HEK293 (cell line): ENCODE measurements at regions not wholly inside any gene's neighbourhood (a gene's known extent, or its start where the extent isn't known, plus 50 kb on each side); places are given as distances from the start of the nearest gene placed in this dataset.

Source experiments
- CTCF ChIA-PET: fragments of 350-600 bp; formaldehyde crosslinking; extraction: SDS; loops from one replicate; lab custom pipeline; 2021; ENCODE audit warnings: antibody characterized with exemption; lab: Yijun Ruan, JAX
- POLR2A ChIA-PET: fragments of 300-600 bp; formaldehyde crosslinking; extraction: SDS; loops from one replicate; lab custom pipeline; 2020; ENCODE audit warnings: antibody characterized with exemption, inconsistent platforms; lab: Yijun Ruan, JAX
- H3K27ac ChIP-seq: fragments of 200-500 bp; sonication (Bioruptor generic); 2 replicates; pipeline ENCODE4 v1.5.1; 2014; ENCODE audit warnings: low read depth, low read length, control low read depth, inconsistent platforms; ENCODE audit errors: extremely low read depth
- H3K36me3 ChIP-seq, 2 experiments: fragments of 200-500 bp in 1 of 2; sonication (Bioruptor generic) in 1 of 2; 1 replicate in 1 of 2; 2 replicates in 1 of 2; pipeline ENCODE4 v1.5.1; 2014 to 2017; ENCODE audit warnings: inconsistent platforms in 2 of 2, low read length in 2 of 2; ENCODE audit not compliant: control insufficient read depth in 2 of 2, insufficient read depth in 1 of 2
- H3K4me1 ChIP-seq: fragments of 200-500 bp; sonication (Bioruptor generic); 2 replicates; pipeline ENCODE4 v1.5.1; 2014; ENCODE audit warnings: mild to moderate bottlenecking, low read length, inconsistent platforms; ENCODE audit not compliant: control insufficient read depth, insufficient read depth
- H3K4me3 ChIP-seq: 2 replicates; pipeline ENCODE4 v1.5.1; 2011; ENCODE audit warnings: low read depth, mild to moderate bottlenecking, control low read depth, low read length, moderate library complexity
- H3K9me3 ChIP-seq: fragments of 200-500 bp; sonication (Bioruptor generic); 2 replicates; pipeline ENCODE4 v1.5.1; 2014; ENCODE audit warnings: low read depth, low read length, inconsistent platforms; ENCODE audit not compliant: control insufficient read depth, insufficient read depth
- AEBP2 ChIP-seq: fragments of 450-650 bp; formaldehyde crosslinking; IDR thresholded peaks from 2 replicates; pipeline ENCODE4 v1.5.1; 2016; ENCODE audit warnings: missing biosample characterization, missing genetic modification characterization, borderline replicate concordance
- BCL6B ChIP-seq: fragments of 450-650 bp; formaldehyde crosslinking; IDR thresholded peaks from 2 replicates; pipeline ENCODE4 v1.5.1; 2017; ENCODE audit warnings: missing biosample characterization, missing genetic modification characterization
- GLIS2 ChIP-seq: fragments of 450-650 bp; formaldehyde crosslinking; IDR thresholded peaks from 2 replicates; pipeline ENCODE4 v1.5.1; 2016; ENCODE audit warnings: missing biosample characterization, missing genetic modification characterization
- KLF16 ChIP-seq: fragments of 450-650 bp; formaldehyde crosslinking; IDR thresholded peaks from 2 replicates; pipeline ENCODE4 v1.5.1; 2017; ENCODE audit warnings: missing biosample characterization, missing genetic modification characterization
- KLF9 ChIP-seq: fragments of 450-650 bp; formaldehyde crosslinking; IDR thresholded peaks from 2 replicates; pipeline ENCODE4 v1.5.1; 2016; ENCODE audit warnings: missing biosample characterization, missing genetic modification characterization, low read depth
- REPIN1 ChIP-seq: fragments of 450-650 bp; formaldehyde crosslinking; IDR thresholded peaks from 2 replicates; pipeline ENCODE4 v1.5.1; 2017; ENCODE audit warnings: missing biosample characterization, missing genetic modification characterization, low read depth
- ZBTB20 ChIP-seq: fragments of 450-650 bp; formaldehyde crosslinking; IDR thresholded peaks from 2 replicates; pipeline ENCODE4 v1.5.1; 2016; ENCODE audit warnings: missing biosample characterization, missing genetic modification characterization
- ZNF121 ChIP-seq: fragments of 450-650 bp; formaldehyde crosslinking; IDR thresholded peaks from 2 replicates; pipeline ENCODE4 v1.5.1; 2016; ENCODE audit warnings: missing biosample characterization, missing genetic modification characterization
- ZNF16 ChIP-seq: fragments of 450-650 bp; formaldehyde crosslinking; IDR thresholded peaks from 2 replicates; pipeline ENCODE4 v1.5.1; 2016; ENCODE audit warnings: low read depth, missing biosample characterization, missing genetic modification characterization
- ZNF174 ChIP-seq: fragments of 450-650 bp; formaldehyde crosslinking; IDR thresholded peaks from 2 replicates; pipeline ENCODE4 v1.5.0; 2017; ENCODE audit warnings: missing biosample characterization, mild to moderate bottlenecking, missing genetic modification characterization
- ZNF18 ChIP-seq: fragments of 450-650 bp; formaldehyde crosslinking; IDR thresholded peaks from 2 replicates; pipeline ENCODE4 v1.5.1; 2016; ENCODE audit warnings: missing biosample characterization, missing genetic modification characterization
- ZNF274 ChIP-seq, 2 experiments: fragments of 200-500 bp in 1 of 2; fragments of 450-650 bp in 1 of 2; sonication (Bioruptor generic) in 1 of 2; formaldehyde crosslinking in 1 of 2; IDR thresholded peaks; 2 replicates each; pipeline versions ENCODE4 v1.5.1 to v1.6.1; 2014 to 2016; ENCODE audit warnings: borderline replicate concordance in 1 of 2, inconsistent platforms in 1 of 2, low read length in 1 of 2, missing biosample characterization in 1 of 2, missing genetic modification characterization in 1 of 2
- ZNF501 ChIP-seq: fragments of 450-650 bp; formaldehyde crosslinking; IDR thresholded peaks from 2 replicates; pipeline ENCODE4 v1.5.1; 2016; ENCODE audit warnings: missing biosample characterization, missing genetic modification characterization
- ZNF548 ChIP-seq: fragments of 450-650 bp; formaldehyde crosslinking; IDR thresholded peaks from 2 replicates; pipeline ENCODE4 v1.5.1; 2016; ENCODE audit warnings: missing biosample characterization, missing genetic modification characterization
- TF ChIP-seq, protein P1 (sequence below): sonication (generic); formaldehyde crosslinking; IDR thresholded peaks from 2 replicates; pipeline ENCODE4 v1.8.1; 2022; ENCODE audit warnings: mild to moderate bottlenecking, moderate library complexity, missing genetic modification reagents
- TF ChIP-seq, protein P2 (sequence below): fragments of 450-650 bp; formaldehyde crosslinking; conservative IDR thresholded peaks from 2 replicates; pipeline ENCODE4 v1.5.1; 2016; ENCODE audit warnings: low read depth, missing biosample characterization, missing genetic modification characterization
- TF ChIP-seq, protein P3 (sequence below): fragments of 450-650 bp; formaldehyde crosslinking; IDR thresholded peaks from 2 replicates; pipeline ENCODE4 v1.5.1; 2016; ENCODE audit warnings: missing biosample characterization, missing genetic modification characterization, borderline replicate concordance

- CTCF ChIA-PET = interaction anchor here (0.7 kb wide), 1 partner anchor 68 kb away, joined by 3 read pairs; no protein-coding TSS in a partner anchor
- H3K4me1 ChIP-seq = no peaks in the 10 kb centered on the region
- H3K27ac ChIP-seq = no peak overlapping the region
- H3K4me3 ChIP-seq = no peak overlapping the region
- H3K9me3 ChIP-seq = no peaks in the 10 kb centered on the region
- POLR2A ChIA-PET = no interaction called here
- H3K36me3 ChIP-seq = no peaks in the 10 kb centered on the region
- TF ChIP-seq, protein P1, sequence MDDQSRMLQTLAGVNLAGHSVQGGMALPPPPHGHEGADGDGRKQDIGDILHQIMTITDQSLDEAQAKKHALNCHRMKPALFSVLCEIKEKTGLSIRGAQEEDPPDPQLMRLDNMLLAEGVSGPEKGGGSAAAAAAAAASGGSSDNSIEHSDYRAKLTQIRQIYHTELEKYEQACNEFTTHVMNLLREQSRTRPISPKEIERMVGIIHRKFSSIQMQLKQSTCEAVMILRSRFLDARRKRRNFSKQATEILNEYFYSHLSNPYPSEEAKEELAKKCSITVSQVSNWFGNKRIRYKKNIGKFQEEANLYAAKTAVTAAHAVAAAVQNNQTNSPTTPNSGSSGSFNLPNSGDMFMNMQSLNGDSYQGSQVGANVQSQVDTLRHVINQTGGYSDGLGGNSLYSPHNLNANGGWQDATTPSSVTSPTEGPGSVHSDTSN (CRISPR knock-in tag) = no peak
- TF ChIP-seq ZNF501 (tag by site-specific recombination) = no peak
- no peak for TF ChIP-seq ZNF174 (tag by site-specific recombination)
- no peak for TF ChIP-seq ZNF16
- no peak for TF ChIP-seq ZBTB20 (tag by site-specific recombination)
- TF ChIP-seq, protein P2, sequence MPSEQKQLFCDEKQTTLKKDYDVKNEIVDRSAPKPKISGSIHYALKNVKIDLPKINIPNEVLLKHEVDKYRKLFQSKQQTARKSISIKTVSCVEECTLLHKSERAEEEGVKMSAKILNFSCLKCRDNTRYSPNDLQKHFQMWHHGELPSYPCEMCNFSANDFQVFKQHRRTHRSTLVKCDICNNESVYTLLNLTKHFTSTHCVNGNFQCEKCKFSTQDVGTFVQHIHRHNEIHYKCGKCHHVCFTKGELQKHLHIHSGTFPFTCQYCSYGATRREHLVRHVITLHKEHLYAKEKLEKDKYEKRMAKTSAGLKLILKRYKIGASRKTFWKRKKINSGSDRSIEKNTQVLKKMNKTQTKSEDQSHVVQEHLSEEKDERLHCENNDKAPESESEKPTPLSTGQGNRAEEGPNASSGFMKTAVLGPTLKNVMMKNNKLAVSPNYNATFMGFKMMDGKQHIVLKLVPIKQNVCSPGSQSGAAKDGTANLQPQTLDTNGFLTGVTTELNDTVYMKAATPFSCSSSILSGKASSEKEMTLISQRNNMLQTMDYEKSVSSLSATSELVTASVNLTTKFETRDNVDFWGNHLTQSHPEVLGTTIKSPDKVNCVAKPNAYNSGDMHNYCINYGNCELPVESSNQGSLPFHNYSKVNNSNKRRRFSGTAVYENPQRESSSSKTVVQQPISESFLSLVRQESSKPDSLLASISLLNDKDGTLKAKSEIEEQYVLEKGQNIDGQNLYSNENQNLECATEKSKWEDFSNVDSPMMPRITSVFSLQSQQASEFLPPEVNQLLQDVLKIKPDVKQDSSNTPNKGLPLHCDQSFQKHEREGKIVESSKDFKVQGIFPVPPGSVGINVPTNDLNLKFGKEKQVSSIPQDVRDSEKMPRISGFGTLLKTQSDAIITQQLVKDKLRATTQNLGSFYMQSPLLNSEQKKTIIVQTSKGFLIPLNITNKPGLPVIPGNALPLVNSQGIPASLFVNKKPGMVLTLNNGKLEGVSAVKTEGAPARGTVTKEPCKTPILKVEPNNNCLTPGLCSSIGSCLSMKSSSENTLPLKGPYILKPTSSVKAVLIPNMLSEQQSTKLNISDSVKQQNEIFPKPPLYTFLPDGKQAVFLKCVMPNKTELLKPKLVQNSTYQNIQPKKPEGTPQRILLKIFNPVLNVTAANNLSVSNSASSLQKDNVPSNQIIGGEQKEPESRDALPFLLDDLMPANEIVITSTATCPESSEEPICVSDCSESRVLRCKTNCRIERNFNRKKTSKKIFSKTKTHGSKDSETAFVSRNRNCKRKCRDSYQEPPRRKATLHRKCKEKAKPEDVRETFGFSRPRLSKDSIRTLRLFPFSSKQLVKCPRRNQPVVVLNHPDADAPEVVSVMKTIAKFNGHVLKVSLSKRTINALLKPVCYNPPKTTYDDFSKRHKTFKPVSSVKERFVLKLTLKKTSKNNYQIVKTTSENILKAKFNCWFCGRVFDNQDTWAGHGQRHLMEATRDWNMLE (tag by site-specific recombination) = no peak
- TF ChIP-seq GLIS2 (tag by site-specific recombination) = no peak
- TF ChIP-seq ZNF121 = no peak
- TF ChIP-seq ZNF18 = no peak
- TF ChIP-seq BCL6B (tag by site-specific recombination) = no peak
- TF ChIP-seq AEBP2 (tag by site-specific recombination) = no peak
- no peak for TF ChIP-seq ZNF548 (tag by site-specific recombination)
- TF ChIP-seq KLF9 (tag by site-specific recombination) = no peak
- TF ChIP-seq, protein P3, sequence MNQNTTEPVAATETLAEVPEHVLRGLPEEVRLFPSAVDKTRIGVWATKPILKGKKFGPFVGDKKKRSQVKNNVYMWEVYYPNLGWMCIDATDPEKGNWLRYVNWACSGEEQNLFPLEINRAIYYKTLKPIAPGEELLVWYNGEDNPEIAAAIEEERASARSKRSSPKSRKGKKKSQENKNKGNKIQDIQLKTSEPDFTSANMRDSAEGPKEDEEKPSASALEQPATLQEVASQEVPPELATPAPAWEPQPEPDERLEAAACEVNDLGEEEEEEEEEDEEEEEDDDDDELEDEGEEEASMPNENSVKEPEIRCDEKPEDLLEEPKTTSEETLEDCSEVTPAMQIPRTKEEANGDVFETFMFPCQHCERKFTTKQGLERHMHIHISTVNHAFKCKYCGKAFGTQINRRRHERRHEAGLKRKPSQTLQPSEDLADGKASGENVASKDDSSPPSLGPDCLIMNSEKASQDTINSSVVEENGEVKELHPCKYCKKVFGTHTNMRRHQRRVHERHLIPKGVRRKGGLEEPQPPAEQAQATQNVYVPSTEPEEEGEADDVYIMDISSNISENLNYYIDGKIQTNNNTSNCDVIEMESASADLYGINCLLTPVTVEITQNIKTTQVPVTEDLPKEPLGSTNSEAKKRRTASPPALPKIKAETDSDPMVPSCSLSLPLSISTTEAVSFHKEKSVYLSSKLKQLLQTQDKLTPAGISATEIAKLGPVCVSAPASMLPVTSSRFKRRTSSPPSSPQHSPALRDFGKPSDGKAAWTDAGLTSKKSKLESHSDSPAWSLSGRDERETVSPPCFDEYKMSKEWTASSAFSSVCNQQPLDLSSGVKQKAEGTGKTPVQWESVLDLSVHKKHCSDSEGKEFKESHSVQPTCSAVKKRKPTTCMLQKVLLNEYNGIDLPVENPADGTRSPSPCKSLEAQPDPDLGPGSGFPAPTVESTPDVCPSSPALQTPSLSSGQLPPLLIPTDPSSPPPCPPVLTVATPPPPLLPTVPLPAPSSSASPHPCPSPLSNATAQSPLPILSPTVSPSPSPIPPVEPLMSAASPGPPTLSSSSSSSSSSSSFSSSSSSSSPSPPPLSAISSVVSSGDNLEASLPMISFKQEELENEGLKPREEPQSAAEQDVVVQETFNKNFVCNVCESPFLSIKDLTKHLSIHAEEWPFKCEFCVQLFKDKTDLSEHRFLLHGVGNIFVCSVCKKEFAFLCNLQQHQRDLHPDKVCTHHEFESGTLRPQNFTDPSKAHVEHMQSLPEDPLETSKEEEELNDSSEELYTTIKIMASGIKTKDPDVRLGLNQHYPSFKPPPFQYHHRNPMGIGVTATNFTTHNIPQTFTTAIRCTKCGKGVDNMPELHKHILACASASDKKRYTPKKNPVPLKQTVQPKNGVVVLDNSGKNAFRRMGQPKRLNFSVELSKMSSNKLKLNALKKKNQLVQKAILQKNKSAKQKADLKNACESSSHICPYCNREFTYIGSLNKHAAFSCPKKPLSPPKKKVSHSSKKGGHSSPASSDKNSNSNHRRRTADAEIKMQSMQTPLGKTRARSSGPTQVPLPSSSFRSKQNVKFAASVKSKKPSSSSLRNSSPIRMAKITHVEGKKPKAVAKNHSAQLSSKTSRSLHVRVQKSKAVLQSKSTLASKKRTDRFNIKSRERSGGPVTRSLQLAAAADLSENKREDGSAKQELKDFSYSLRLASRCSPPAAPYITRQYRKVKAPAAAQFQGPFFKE (tag by site-specific recombination) = no peak
- no peak for TF ChIP-seq ZNF274 (IDR thresholded peaks at IDR 0.05; ENCODE audit: low read length)
- no peak for TF ChIP-seq ZNF274 (tag by site-specific recombination; IDR thresholded peaks at IDR 0.05; ENCODE audit: borderline replicate concordance)
- TF ChIP-seq KLF16 (tag by site-specific recombination) = no peak
- no peak for TF ChIP-seq REPIN1
These were observed 349.8 kb downstream of the TMEM121 start for GRCh38 chr14:105876158-105876557.
